T47D (cell line): ENCODE measurements at regions not wholly inside any gene's neighbourhood (a gene's known extent, or its start where the extent isn't known, plus 50 kb on each side); places are given as distances from the start of the nearest gene placed in this dataset.
"Not testable (repeated sequence)": the region's sequence is repeated elsewhere in the genome, so short reads cannot be mapped to it uniquely, and the experiment has no call there.

Experiments
- DNase-seq, 2 experiments: peaks; one replicate each; pipeline versions ENCODE4 v3.0.0 to v3.0.0-alpha.2; 2011 to 2012; ENCODE audit warnings: low read depth in 1 of 2, low spot score in 1 of 2
- JUND ChIP-seq: IDR thresholded peaks from 2 replicates; pipeline ENCODE4 v1.6.1; 2012; ENCODE audit warnings: low read depth
- in situ Hi-C: cut with HindIII; loops from 2 replicates; pipeline ENCODE4 v1.10.0; 2016; ENCODE audit warnings: low sequenced_read_pairs, low pct_unique_long_range_greater_than_20kb

GRCh38 chr11:42840860-42841259 lies 470.9 kb upstream of the API5 start:
- in situ Hi-C loops, result no loop called here
- no peak for TF ChIP-seq JUND
- no peak for DNase-seq

DNA sequence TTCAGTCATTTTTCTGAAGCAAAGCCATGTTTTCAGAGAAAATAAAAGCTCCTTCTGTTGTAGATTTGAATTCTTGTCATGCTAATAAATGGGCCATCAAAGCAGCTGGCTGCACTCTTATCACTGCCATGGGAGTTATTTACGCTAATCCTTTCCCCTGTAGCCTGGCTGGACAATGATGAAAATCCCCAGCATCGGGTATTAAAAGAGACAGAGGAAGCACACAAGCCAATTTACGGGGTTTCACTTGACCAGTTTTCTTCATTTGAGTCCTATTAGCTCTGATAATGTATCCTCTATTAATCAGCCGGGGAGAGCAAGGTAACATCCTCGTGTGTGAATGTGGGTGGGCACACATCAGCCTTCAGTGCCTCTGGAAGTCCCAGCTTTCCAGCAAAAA lies 470.2 kb upstream of the API5 start:
- TF ChIP-seq JUND, result no peak
- in situ Hi-C loops, result no loop called here
- no peak for DNase-seq

- in situ Hi-C loops, result no loop called here
- no peak for TF ChIP-seq JUND
- no peak for DNase-seq
Measured at GRCh38 chr11:42849362-42849761, 462.4 kb upstream of the API5 start.

GRCh38 chr11:42857344-42857743 lies 454.5 kb upstream of the API5 start:
- in situ Hi-C loops, result no loop called here
- DNase-seq, result no peak
- no peak for TF ChIP-seq JUND

DNA sequence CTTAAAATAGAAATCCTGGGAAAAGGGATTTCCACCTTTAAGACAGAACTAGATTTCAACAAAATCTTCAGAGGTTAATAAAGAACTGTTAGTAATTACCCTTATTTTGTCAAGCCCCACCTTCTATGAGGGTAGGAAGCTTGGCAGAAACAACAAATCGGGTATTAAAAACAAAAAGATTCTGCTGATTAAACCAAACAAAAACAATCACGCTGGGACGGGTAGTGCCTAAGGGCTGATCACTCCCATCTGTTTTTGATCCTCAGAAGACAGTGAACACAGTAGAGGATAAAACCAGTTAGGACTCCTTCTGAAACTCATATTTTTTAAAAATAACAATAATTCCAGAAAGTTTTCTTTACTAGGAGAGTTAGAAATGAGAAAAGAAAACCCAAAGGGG lies 441.3 kb upstream of the API5 start:
- in situ Hi-C loops, result no loop called here
- TF ChIP-seq JUND, result no peak
- DNase-seq, result no peak

- DNase-seq, in situ Hi-C loops: not testable (repeated sequence)
Measured at GRCh38 chr11:42873800-42874405, 437.9 kb upstream of the API5 start.

DNA sequence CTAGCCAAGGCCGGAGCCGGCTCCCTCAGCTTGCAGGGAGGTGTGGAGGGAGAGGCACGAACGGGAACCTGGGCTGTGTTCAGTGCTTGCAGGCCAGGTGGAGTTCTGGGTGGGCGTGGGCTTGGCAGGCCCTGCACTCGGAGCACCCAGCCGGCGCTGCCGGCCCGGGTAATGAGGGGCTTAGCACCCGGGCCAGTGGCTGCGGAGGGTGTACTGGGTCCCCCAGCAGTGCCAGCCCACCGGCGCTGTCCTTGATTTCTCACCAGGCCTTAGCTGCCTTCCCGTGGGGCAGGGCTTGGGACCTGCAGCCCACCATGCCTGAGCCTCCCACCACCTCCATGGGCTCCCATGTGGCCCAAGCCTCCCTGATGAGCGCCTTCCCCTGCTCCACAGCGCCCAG lies 430.5 kb upstream of the API5 start:
- DNase-seq, in situ Hi-C loops: not testable (repeated sequence)

- DNase-seq, result no peak
- TF ChIP-seq JUND, result no peak
- in situ Hi-C loops, result no loop called here
Measured at GRCh38 chr11:42890773-42891172, 421.0 kb upstream of the API5 start.

GRCh38 chr11:42901084-42901483 lies 410.7 kb upstream of the API5 start:
- in situ Hi-C loops, result no loop called here
- no peak for DNase-seq
- TF ChIP-seq JUND, result no peak

DNA sequence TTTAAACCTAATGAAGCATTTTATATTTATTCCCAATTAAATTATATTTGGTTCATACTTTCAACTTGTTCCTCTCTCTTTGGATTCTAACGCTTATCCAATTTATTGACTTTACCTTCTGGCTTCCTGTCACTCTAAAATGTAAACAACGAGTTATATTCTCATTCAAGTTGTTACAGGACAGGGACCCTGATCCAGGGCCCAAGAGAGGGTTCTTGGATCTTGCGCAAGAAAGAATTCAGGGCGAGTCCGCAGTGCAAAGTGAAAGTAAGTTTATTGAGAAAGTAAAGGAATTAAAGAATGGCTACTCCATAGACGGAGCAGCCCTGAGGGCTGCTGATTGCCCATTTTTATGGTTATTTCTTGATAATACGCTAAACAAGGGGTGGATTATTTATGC lies 405.6 kb upstream of the API5 start:
- in situ Hi-C loops, result no loop called here
- TF ChIP-seq JUND, result no peak
- no peak for DNase-seq

DNA sequence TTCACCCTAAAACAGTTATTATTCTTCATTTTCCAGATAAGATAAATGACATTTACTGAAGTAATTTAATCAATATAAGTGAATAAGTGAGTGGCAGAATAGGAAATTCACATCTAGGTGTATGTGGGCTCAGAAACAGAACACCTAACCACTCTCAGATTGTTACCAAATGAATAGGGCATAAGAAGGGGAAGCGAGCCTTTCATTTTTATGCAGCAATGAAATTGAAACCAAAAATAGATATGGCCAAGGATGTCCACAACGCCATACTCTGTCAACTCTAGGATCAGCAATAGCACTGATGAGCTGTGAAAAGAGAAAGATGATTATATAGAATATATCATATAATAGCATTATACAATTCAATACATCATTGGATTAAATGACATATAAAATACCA lies 398.1 kb upstream of the API5 start:
- in situ Hi-C loops, result no loop called here
- TF ChIP-seq JUND, result no peak
- DNase-seq, result no peak

GRCh38 chr11:42923651-42924050 lies 388.1 kb upstream of the API5 start:
- TF ChIP-seq JUND, result no peak
- DNase-seq, result no peak
- in situ Hi-C loops, result no loop called here

DNA sequence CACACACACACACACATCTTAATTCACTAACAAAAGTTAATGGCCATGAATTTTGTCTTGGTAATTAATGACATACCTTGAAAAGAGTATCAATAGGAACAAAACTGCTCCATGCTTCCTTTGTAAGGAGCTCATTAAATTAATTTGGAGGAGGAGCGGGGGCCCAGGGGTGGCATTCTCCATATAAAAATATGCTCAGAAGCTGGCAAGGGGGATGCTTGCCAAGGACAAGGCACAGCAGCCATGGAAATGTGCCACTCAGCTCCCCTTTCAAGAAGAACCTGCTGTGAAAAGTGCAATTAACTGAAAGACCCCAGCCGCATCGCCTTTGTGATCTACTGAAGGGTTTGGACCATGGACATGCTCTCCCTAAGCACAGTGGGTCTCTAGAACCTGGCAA lies 385.9 kb upstream of the API5 start:
- DNase-seq, result no peak
- in situ Hi-C loops, result no loop called here
- TF ChIP-seq JUND, result no peak

DNA sequence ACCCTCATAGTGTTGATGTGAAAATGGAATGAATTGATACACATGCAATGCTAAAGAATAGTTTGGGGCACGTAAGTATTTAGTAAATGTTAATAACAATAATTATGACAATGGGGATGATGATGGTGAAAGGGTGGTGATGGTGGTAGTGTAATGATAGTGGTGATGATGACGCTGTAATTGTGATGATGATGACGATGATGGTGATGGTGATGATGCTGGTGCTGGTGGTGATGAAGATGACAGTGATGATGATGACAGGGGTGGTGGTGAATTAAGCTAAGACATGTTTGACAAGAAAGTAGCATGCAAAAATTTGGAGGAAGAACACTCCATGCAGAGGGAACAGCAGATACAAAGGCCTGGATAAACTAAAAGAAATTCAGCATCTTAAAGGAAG lies 364.4 kb upstream of the API5 start:
- in situ Hi-C loops, result no loop called here
- no peak for TF ChIP-seq JUND
- no peak for DNase-seq

- in situ Hi-C loops, DNase-seq: not testable (repeated sequence)
Measured at GRCh38 chr11:42949738-42950376, 361.9 kb upstream of the API5 start.
